KOPT-K1 (cell line): ENCODE measurements at regions not wholly inside any gene's neighbourhood (a gene's known extent, or its start where the extent isn't known, plus 50 kb on each side); places are given as distances from the start of the nearest gene placed in this dataset.

Experiments used
- H3K27ac ChIP-seq: fragments of 200-600 bp; sonication (generic); 2 replicates; pipeline ENCODE4 v1.5.1; 2016; ENCODE audit warnings: antibody characterized with exemption, mild to moderate bottlenecking, low read depth, low read length; ENCODE audit not compliant: poor library complexity, severe bottlenecking
- H3K36me3 ChIP-seq: fragments of 200-600 bp; sonication (generic); 2 replicates; pipeline ENCODE4 v1.5.1; 2017; ENCODE audit warnings: antibody characterized with exemption, mild to moderate bottlenecking, low read length, moderate library complexity; ENCODE audit not compliant: insufficient read depth
- H3K9me3 ChIP-seq: fragments of 200-600 bp; sonication (generic); 2 replicates; pipeline ENCODE4 v1.5.1; 2017; ENCODE audit warnings: antibody characterized with exemption, low read length, mild to moderate bottlenecking; ENCODE audit not compliant: insufficient read depth, poor library complexity, severe bottlenecking

- Histone ChIP-seq H3K9me3 (no peaks in the 10 kb centered on the region), H3K36me3 (peaks cover 40% of the 10 kb centered on the region), H3K27ac (no peak overlapping the region)
Measured at GRCh38 chr6:144854654-144855053, 569.5 kb downstream of the UTRN start.

GRCh38 chr6:144855375-144855774 lies 570.2 kb downstream of the UTRN start:
- peaks cover 33% of the 10 kb centered on the region for H3K36me3 ChIP-seq
- no peak overlapping the region for H3K27ac ChIP-seq
- no peaks in the 10 kb centered on the region for H3K9me3 ChIP-seq

- Histone ChIP-seq H3K36me3 (peaks cover 27% of the 10 kb centered on the region), H3K27ac (no peak overlapping the region), H3K9me3 (no peaks in the 10 kb centered on the region)
Measured at GRCh38 chr6:144855812-144856531, 570.8 kb downstream of the UTRN start.

- no peak overlapping the region for H3K27ac ChIP-seq
- H3K9me3 ChIP-seq = no peaks in the 10 kb centered on the region
- H3K36me3 ChIP-seq = peaks cover 21% of the 10 kb centered on the region
Measured at GRCh38 chr6:144856622-144857021, 571.5 kb downstream of the UTRN start.

- Histone ChIP-seq H3K36me3 (peaks cover 18% of the 10 kb centered on the region), H3K27ac (no peak overlapping the region), H3K9me3 (no peaks in the 10 kb centered on the region)
Measured at GRCh38 chr6:144857086-144857485, 572.0 kb downstream of the UTRN start.

- Histone ChIP-seq H3K9me3 (peaks cover 16% of the 10 kb centered on the region), H3K36me3 (no peaks in the 10 kb centered on the region), H3K27ac (no peak overlapping the region)
Measured at GRCh38 chr6:144862769-144863168, 577.6 kb downstream of the UTRN start.

- Histone ChIP-seq H3K9me3 (peaks cover 16% of the 10 kb centered on the region), H3K36me3 (no peaks in the 10 kb centered on the region), H3K27ac (no peak overlapping the region)
Measured at GRCh38 chr6:144867761-144868160, 582.6 kb downstream of the UTRN start.

GRCh38 chr6:144870782-144871181 lies 585.6 kb downstream of the UTRN start:
- Histone ChIP-seq H3K9me3 (peaks cover 8% of the 10 kb centered on the region), H3K27ac (no peak overlapping the region), H3K36me3 (no peaks in the 10 kb centered on the region)

GRCh38 chr6:144873623-144874378 lies 588.7 kb downstream of the UTRN start:
- Histone ChIP-seq H3K27ac (no peak overlapping the region), H3K9me3 (peaks cover 8% of the 10 kb centered on the region)

GRCh38 chr6:144876689-144877088 lies 591.6 kb downstream of the UTRN start:
- Histone ChIP-seq H3K27ac (no peak overlapping the region), H3K9me3 (peaks cover 8% of the 10 kb centered on the region), H3K36me3 (no peaks in the 10 kb centered on the region)

More at GRCh38 chr6:144873623-144874378, 588.7 kb downstream of the UTRN start:
- no peaks in the 10 kb centered on the region for H3K36me3 ChIP-seq

GRCh38 chr6:144877118-144877517 lies 592.0 kb downstream of the UTRN start:
- Histone ChIP-seq H3K27ac (no peak overlapping the region), H3K9me3 (peaks cover 8% of the 10 kb centered on the region), H3K36me3 (no peaks in the 10 kb centered on the region)

- Histone ChIP-seq H3K36me3 (no peaks in the 10 kb centered on the region), H3K27ac (no peak overlapping the region)
Measured at GRCh38 chr6:144878577-144878976, 593.4 kb downstream of the UTRN start.

GRCh38 chr6:144879436-144879835 lies 594.3 kb downstream of the UTRN start:
- H3K27ac ChIP-seq = no peak overlapping the region
- H3K36me3 ChIP-seq = no peaks in the 10 kb centered on the region
- H3K9me3 ChIP-seq = no peaks in the 10 kb centered on the region

More at GRCh38 chr6:144878577-144878976, 593.4 kb downstream of the UTRN start:
- H3K9me3 ChIP-seq = peaks cover 6% of the 10 kb centered on the region

GRCh38 chr6:144882425-144882824 lies 597.3 kb downstream of the UTRN start:
- Histone ChIP-seq H3K27ac (no peak overlapping the region), H3K9me3 (no peaks in the 10 kb centered on the region), H3K36me3 (no peaks in the 10 kb centered on the region)

- Histone ChIP-seq H3K27ac (no peak overlapping the region), H3K36me3 (no peaks in the 10 kb centered on the region), H3K9me3 (no peaks in the 10 kb centered on the region)
Measured at GRCh38 chr6:144883915-144884314, 598.8 kb downstream of the UTRN start.

GRCh38 chr6:144885817-144886216 lies 600.7 kb downstream of the UTRN start:
- no peaks in the 10 kb centered on the region for H3K36me3 ChIP-seq
- H3K9me3 ChIP-seq = no peaks in the 10 kb centered on the region
- H3K27ac ChIP-seq = no peak overlapping the region
